CD14-positive monocyte (primary cell): ENCODE measurements at regions not wholly inside any gene's neighbourhood (a gene's known extent, or its start where the extent isn't known, plus 50 kb on each side); places are given as distances from the start of the nearest gene placed in this dataset.

ENCODE experiments used
- DNase-seq, 3 donors: peaks; one replicate each; pipeline ENCODE4 v3.0.0-alpha.2; 2011 to 2022
- H2AFZ ChIP-seq: 2 replicates; pipeline ENCODE4 v1.6.0; 2012; ENCODE audit warnings: mild to moderate bottlenecking, low read depth, low read length, inconsistent platforms; ENCODE audit not compliant: insufficient read depth, poor library complexity, severe bottlenecking
- H3K27ac ChIP-seq, 2 donors: 1 replicate in 1 of 2; 2 replicates in 1 of 2; pipeline ENCODE4 v1.5.1; 2012 to 2013; ENCODE audit warnings: low read length in 2 of 2, control low read depth in 1 of 2, inconsistent platforms in 1 of 2, low read depth in 1 of 2, mild to moderate bottlenecking in 1 of 2
- H3K27me3 ChIP-seq, 2 donors: one replicate each; pipeline versions ENCODE4 v1.6.0 to v1.6.1; 2011 to 2013; ENCODE audit warnings: low read length in 2 of 2; ENCODE audit not compliant: control insufficient read depth in 2 of 2, insufficient read depth in 2 of 2
- H3K36me3 ChIP-seq, 2 donors: replicated peaks in 1 of 2; 1 replicate in 1 of 2; 2 replicates in 1 of 2; pipeline versions ENCODE4 v1.5.1 to v1.6.1; 2012 to 2013; ENCODE audit warnings: low read length in 2 of 2, control low read depth in 1 of 2, inconsistent platforms in 1 of 2, mild to moderate bottlenecking in 1 of 2; ENCODE audit not compliant: insufficient read depth in 2 of 2, control insufficient read depth in 1 of 2
- H3K4me1 ChIP-seq, 2 donors: 1 replicate in 1 of 2; 2 replicates in 1 of 2; pipeline versions ENCODE4 v1.5.1 to v1.6.1; 2012 to 2013; ENCODE audit warnings: low read length in 2 of 2, control low read depth in 1 of 2, inconsistent platforms in 1 of 2, mild to moderate bottlenecking in 1 of 2, moderate library complexity in 1 of 2; ENCODE audit not compliant: insufficient read depth in 2 of 2, control insufficient read depth in 1 of 2
- H3K4me2 ChIP-seq: replicated peaks from 2 replicates; pipeline ENCODE3; 2012; ENCODE audit warnings: low read length, moderate library complexity, mild to moderate bottlenecking; ENCODE audit not compliant: poor library complexity, severe bottlenecking; ENCODE audit errors: extremely low read depth
- H3K4me3 ChIP-seq, 3 experiments: fragments of 200-600 bp in 1 of 3; sonication (generic) in 1 of 3; replicated peaks in 1 of 3; 1 replicate in 2 of 3; 2 replicates in 1 of 3; pipeline ENCODE4 v1.5.1; 2011 to 2013; ENCODE audit warnings: low read length in 3 of 3, mild to moderate bottlenecking in 3 of 3, control low read depth in 2 of 3, low read depth in 2 of 3, inconsistent platforms in 1 of 3, moderate library complexity in 1 of 3
- H3K79me2 ChIP-seq: 2 replicates; pipeline ENCODE4 v1.6.0; 2012; ENCODE audit warnings: mild to moderate bottlenecking, control low read depth, inconsistent platforms, low read length, moderate library complexity; ENCODE audit not compliant: insufficient read depth
- H3K9ac ChIP-seq: 2 replicates; pipeline ENCODE4 v1.6.0; 2017; ENCODE audit warnings: low read length, mild to moderate bottlenecking; ENCODE audit not compliant: insufficient read depth, poor library complexity, severe bottlenecking
- H3K9me3 ChIP-seq, 2 donors: replicated peaks in 1 of 2; 1 replicate in 1 of 2; 2 replicates in 1 of 2; pipeline versions ENCODE4 v1.5.1 to v1.6.1; 2012 to 2013; ENCODE audit warnings: low read length in 2 of 2, control low read depth in 1 of 2; ENCODE audit not compliant: control insufficient read depth in 1 of 2, insufficient read depth in 1 of 2
- H4K20me1 ChIP-seq: 2 replicates; pipeline ENCODE4 v1.6.0; 2012; ENCODE audit warnings: mild to moderate bottlenecking, low read length, control low read depth, moderate library complexity; ENCODE audit not compliant: insufficient read depth
- H3K27ac Mint-ChIP-seq, 7 donors: one replicate each; pipeline ENCODE4 v1.8.0; 2020; ENCODE audit warnings: mild to moderate bottlenecking in 7 of 7, mixed read lengths in 7 of 7, moderate library complexity in 6 of 7, inconsistent platforms in 2 of 7
- H3K27me3 Mint-ChIP-seq, 3 donors: one replicate each; pipeline ENCODE4 v1.8.0; 2021 to 2022; ENCODE audit warnings: low read depth in 3 of 3, mild to moderate bottlenecking in 3 of 3, mixed read lengths in 3 of 3, moderate library complexity in 3 of 3, inconsistent platforms in 1 of 3
- H3K36me3 Mint-ChIP-seq, 2 donors: one replicate each; pipeline ENCODE4 v1.8.0; 2020; ENCODE audit warnings: mixed read lengths in 2 of 2, inconsistent platforms in 1 of 2, mild to moderate bottlenecking in 1 of 2
- H3K4me1 Mint-ChIP-seq: one replicate; pipeline ENCODE4 v1.8.0; 2020; ENCODE audit warnings: mild to moderate bottlenecking, mixed read lengths
- H3K4me3 Mint-ChIP-seq, 2 donors: one replicate each; pipeline ENCODE4 v1.8.0; 2020; ENCODE audit warnings: mild to moderate bottlenecking in 2 of 2, mixed read lengths in 2 of 2, moderate library complexity in 1 of 2
- H3K9me3 Mint-ChIP-seq, 7 donors: one replicate each; pipeline ENCODE4 v1.8.0; 2020 to 2022; ENCODE audit warnings: mixed read lengths in 7 of 7, mild to moderate bottlenecking in 6 of 7, moderate library complexity in 6 of 7, inconsistent platforms in 2 of 7
- CTCF ChIP-seq: fragments of 200-600 bp; IDR thresholded peaks from one replicate; pipeline ENCODE4 v1.8.0; 2022; ENCODE audit warnings: antibody characterized with exemption, mild to moderate bottlenecking
- WGBS: methylation state at CpG from one replicate; pipeline ENCODE4 v1.1.5; 2013; ENCODE audit warnings: missing lambda C conversion rate; ENCODE audit not compliant: insufficient coverage; 5-methylcytosine and 5-hydroxymethylcytosine counted together
- intact Hi-C, 2 donors: fragments of 100-400 bp; cut with micrococcal nuclease; formaldehyde crosslinking; loops; one replicate each; pipeline versions ENCODE4 v1.15.0 to v1.15.1; 2023

- Histone ChIP-seq H3K4me3 (no peak overlapping the region), H3K36me3 (no peaks in the 10 kb centered on the region), H3K4me1 (peaks cover 7% of the 10 kb centered on the region in 2 donors), H3K9ac (no peak overlapping the region), H3K9me3 (no peaks in the 10 kb centered on the region), H3K27me3 (no peaks in the 10 kb centered on the region), H3K27ac (no peak overlapping the region), H3K4me2 (no peak overlapping the region), H3K79me2 (no peaks in the 10 kb centered on the region), H4K20me1 (no peaks in the 10 kb centered on the region), H2AFZ (no peak overlapping the region)
- intact Hi-C loops, result no loop called here
- Mint-ChIP-seq H3K27me3 (no peaks in the 10 kb centered on the region), H3K4me3 (no peak overlapping the region), H3K4me1 (peaks cover 9% of the 10 kb centered on the region), H3K36me3 (no peaks in the 10 kb centered on the region), H3K9me3 (peaks cover 0 to 2% (median 0%) of the 10 kb centered on the region in 7 donors), H3K27ac (no peak overlapping the region)
- no peak for DNase-seq
- WGBS, result no CpG with 5 or more reads among the region's 1 CpG
- no peak for TF ChIP-seq CTCF
Measured at GRCh38 chr15:91409387-91409786, 309.3 kb downstream of the SV2B start.

- no peak for TF ChIP-seq CTCF
- no peak overlapping the region for H3K27ac Mint-ChIP-seq
- H3K4me3 Mint-ChIP-seq, result no peak overlapping the region
- Histone ChIP-seq H3K36me3 (no peaks in the 10 kb centered on the region), H3K79me2 (no peaks in the 10 kb centered on the region), H3K4me2 (no peak overlapping the region), H4K20me1 (no peaks in the 10 kb centered on the region), H3K4me1 (peaks cover 7% of the 10 kb centered on the region in 2 donors), H3K9ac (no peak overlapping the region), H3K27me3 (no peaks in the 10 kb centered on the region), H3K4me3 (no peak overlapping the region), H3K27ac (no peak overlapping the region), H3K9me3 (no peaks in the 10 kb centered on the region), H2AFZ (no peak overlapping the region)
- no peaks in the 10 kb centered on the region for H3K27me3 Mint-ChIP-seq
- intact Hi-C loops, result no loop called here
- H3K36me3 Mint-ChIP-seq, result no peaks in the 10 kb centered on the region
- no peak for DNase-seq
- H3K4me1 Mint-ChIP-seq, result peaks cover 9% of the 10 kb centered on the region
- H3K9me3 Mint-ChIP-seq, result peaks cover 0 to 2% (median 0%) of the 10 kb centered on the region in 7 donors
Measured at GRCh38 chr15:91411586-91411985, 311.5 kb downstream of the SV2B start.
